GM19324 (cell line): ENCODE measurements at regions not wholly inside any gene's neighbourhood (a gene's known extent, or its start where the extent isn't known, plus 50 kb on each side); places are given as distances from the start of the nearest gene placed in this dataset.
A peak's percentile ranks its signal among the peaks of the same experiment; 100 is the strongest.
"Not testable (repeated sequence)": the region's sequence is repeated elsewhere in the genome, so short reads cannot be mapped to it uniquely, and the experiment has no call there.

Experiments used
- ATAC-seq: cut with Tn5 transposase; IDR thresholded peaks from one replicate; pipeline ENCODE4 v1.9.1; 2021; ENCODE audit warnings: mild to moderate bottlenecking, moderate library complexity; ENCODE audit not compliant: unreplicated experiment, low FRiP score

- no peak for ATAC-seq
Measured at GRCh38 chr2:37568565-37568964, 102.9 kb downstream of the CDC42EP3 start.

GRCh38 chr2:37569131-37569823 is 102.2 kb downstream of the CDC42EP3 start:
- no peak for ATAC-seq

GRCh38 chr2:37569986-37570679 is 101.3 kb downstream of the CDC42EP3 start:
- no peak for ATAC-seq

GRCh38 chr2:37570773-37571586 is 100.5 kb downstream of the CDC42EP3 start:
- ATAC-seq, result peak; percentile 72

- ATAC-seq, result no peak
Measured at GRCh38 chr2:37571587-37572136, 99.8 kb downstream of the CDC42EP3 start.

- ATAC-seq, result no peak
Measured at GRCh38 chr2:37573451-37574388, 97.7 kb downstream of the CDC42EP3 start.

GRCh38 chr2:37575780-37576179 is 95.7 kb downstream of the CDC42EP3 start:
- no peak for ATAC-seq

- ATAC-seq, result not testable (repeated sequence)
Measured at GRCh38 chr2:37576194-37576593, 95.2 kb downstream of the CDC42EP3 start.

- ATAC-seq, result no peak
Measured at GRCh38 chr2:37576831-37577230, 94.6 kb downstream of the CDC42EP3 start.

- ATAC-seq, result no peak
Measured at GRCh38 chr2:37579192-37579713, 92.2 kb downstream of the CDC42EP3 start.

GRCh38 chr2:37579949-37580348 is 91.5 kb downstream of the CDC42EP3 start:
- ATAC-seq, result not testable (repeated sequence)

- ATAC-seq, result no peak
Measured at GRCh38 chr2:37581433-37581832, 90.0 kb downstream of the CDC42EP3 start.

GRCh38 chr2:37582481-37583220 is 88.8 kb downstream of the CDC42EP3 start:
- ATAC-seq, result no peak

- ATAC-seq, result no peak
Measured at GRCh38 chr2:37583402-37583801, 88.0 kb downstream of the CDC42EP3 start.

GRCh38 chr2:37583867-37584266 is 87.6 kb downstream of the CDC42EP3 start:
- ATAC-seq, result no peak

- peak; percentile 10 for ATAC-seq
Measured at GRCh38 chr2:37585295-37585908, 86.0 kb downstream of the CDC42EP3 start.

- peak; percentile 42 for ATAC-seq
Measured at GRCh38 chr2:37585982-37586621, 85.3 kb downstream of the CDC42EP3 start.
